ENCODE measurements at regions not wholly inside any gene's neighbourhood (a gene's known extent, or its start where the extent isn't known, plus 50 kb on each side); places are given as distances from the start of the nearest gene placed in this dataset.

- peak overlapping the region in 1 of 6 donors; percentile 5 for H3K27ac Mint-ChIP-seq
- H3K9me3 Mint-ChIP-seq = no peaks in the 10 kb centered on the region
- peaks cover 61% of the 10 kb centered on the region in 2 donors for H3K4me1 Mint-ChIP-seq
- H3K4me3 Mint-ChIP-seq = no peak overlapping the region
- H3K36me3 Mint-ChIP-seq = no peaks in the 10 kb centered on the region
- H3K27me3 Mint-ChIP-seq (ENCODE audit: low read depth in 3 of 3) = peaks cover 0 to 5% (median 2%) of the 10 kb centered on the region in 3 donors
- no peak for DNase-seq
Measured at GRCh38 chr3:59446775-59447465, 397.1 kb upstream of the CFAP20DC start.

DNA sequence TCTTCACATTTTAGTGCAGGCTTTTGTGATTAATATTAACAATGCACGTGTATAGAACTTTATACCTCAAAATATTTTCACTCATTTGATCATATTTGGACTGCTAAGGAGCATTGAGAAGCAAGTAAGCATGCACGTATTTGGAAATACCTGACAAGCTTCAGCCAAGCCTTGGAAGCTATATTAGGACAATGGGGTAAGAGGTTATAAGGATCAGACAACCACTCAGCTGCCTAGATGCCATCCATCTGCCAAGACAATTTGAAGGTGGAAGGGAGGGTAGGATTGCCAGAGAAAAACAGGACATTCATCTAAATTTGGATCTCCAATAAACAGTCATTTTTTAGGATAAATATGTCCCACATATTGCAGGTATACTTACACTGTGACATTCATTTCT lies 394.9 kb upstream of the CFAP20DC start:
- no peaks in the 10 kb centered on the region for H3K9me3 Mint-ChIP-seq
- peaks cover 0 to 2% (median 2%) of the 10 kb centered on the region in 3 donors for H3K27me3 Mint-ChIP-seq (ENCODE audit: low read depth in 3 of 3)
- H3K27ac Mint-ChIP-seq = peak overlapping the region in 5 of 6 donors; percentile 66 to 88 (median 86)
- DNase-seq = no peak
- H3K4me3 Mint-ChIP-seq = peak overlapping the region in 1 of 5 donors; percentile 78
- no peaks in the 10 kb centered on the region for H3K36me3 Mint-ChIP-seq
- peaks cover 39% of the 10 kb centered on the region in 2 donors for H3K4me1 Mint-ChIP-seq

DNA sequence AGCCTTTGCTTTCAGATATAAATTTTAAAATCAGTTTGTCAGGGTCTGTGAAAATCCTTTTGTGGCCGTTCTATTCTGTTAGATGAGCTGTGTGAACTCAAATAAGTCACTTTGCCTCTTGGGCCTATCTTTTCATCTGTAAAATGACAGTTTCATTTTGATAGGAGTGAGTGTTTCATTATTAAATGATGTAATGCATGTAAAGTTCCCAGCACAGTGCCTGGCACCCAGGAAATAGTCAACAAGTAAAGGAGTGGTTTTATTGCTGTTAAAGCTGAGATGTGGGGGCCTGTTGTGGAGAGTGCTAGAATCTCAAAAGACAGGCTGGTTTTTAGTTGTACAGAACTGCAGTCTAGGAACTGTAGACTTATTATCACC lies 394.5 kb upstream of the CFAP20DC start:
- H3K36me3 Mint-ChIP-seq = no peaks in the 10 kb centered on the region
- H3K9me3 Mint-ChIP-seq = peaks cover 0 to 1% (median 0%) of the 10 kb centered on the region in 6 donors
- peak in 1 of 3 donors; percentile 31 for DNase-seq
- peaks cover 35% of the 10 kb centered on the region in 2 donors for H3K4me1 Mint-ChIP-seq
- H3K4me3 Mint-ChIP-seq = peak overlapping the region in 3 of 5 donors; percentile 19 to 78 (median 50)
- peak overlapping the region; percentile 66 to 88 (median 86) for H3K27ac Mint-ChIP-seq
- peaks cover 0 to 2% (median 2%) of the 10 kb centered on the region in 3 donors for H3K27me3 Mint-ChIP-seq (ENCODE audit: low read depth in 3 of 3)

DNA sequence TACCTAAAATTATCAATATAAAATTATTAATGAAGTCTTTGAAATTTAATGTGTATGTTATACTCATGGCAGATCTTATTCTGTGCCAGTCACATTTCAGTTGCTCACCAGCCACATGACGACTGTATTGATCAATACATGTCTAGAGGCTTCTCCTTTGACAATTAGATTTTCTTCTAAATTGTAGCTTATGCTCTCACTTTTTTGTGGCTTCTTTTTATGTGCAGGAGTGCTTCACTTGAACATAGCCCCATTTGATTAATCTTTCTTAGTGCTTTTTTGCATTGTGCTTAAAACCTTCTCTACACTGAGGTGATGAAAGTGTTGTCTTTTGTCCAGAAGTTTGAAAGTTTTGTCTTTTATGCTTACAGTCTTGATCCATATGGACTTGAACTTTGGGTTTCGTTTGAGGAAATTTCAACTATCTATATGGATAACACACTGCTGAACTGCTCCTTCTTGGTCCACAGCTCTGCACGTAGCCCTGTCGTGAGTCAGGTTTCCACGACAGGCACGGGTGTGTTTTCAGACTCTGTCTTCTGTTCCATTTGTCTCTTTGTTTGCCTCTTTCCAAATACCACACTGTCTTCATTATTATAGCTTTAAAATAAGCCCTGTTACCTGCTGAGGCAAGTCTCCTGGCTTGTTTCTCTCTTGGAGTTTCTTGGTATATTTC lies 393.9 kb upstream of the CFAP20DC start:
- Mint-ChIP-seq H3K27me3 (ENCODE audit: low read depth in 3 of 3) (no peaks in the 10 kb centered on the region), H3K4me3 (peak overlapping the region in 3 of 5 donors; percentile 19 to 78 (median 50)), H3K9me3 (peaks cover 0 to 3% (median 0%) of the 10 kb centered on the region in 6 donors), H3K27ac (peak overlapping the region; percentile 66 to 88 (median 86)), H3K4me1 (peaks cover 29 to 30% of the 10 kb centered on the region in 2 donors), H3K36me3 (no peaks in the 10 kb centered on the region)
- DNase-seq = no peak

DNA sequence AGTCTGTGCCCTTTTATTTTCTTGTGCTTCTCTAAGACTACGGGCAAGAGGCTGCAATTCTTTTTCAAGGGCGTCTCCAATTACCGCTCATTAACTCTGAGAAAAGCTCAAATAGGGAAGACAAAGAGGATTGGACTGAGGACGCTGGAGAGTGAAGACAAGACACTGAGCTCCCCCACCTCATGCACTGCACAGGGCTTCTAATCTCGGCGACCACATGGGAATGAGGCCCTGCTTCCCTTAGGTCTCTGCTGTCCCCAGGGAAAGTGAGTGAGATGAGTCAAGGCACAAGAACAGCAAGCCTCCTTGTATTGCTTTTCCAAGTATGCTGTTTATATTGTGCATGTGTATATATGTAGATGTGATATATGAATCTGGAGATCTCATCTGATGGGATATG lies 392.2 kb upstream of the CFAP20DC start:
- no peak overlapping the region for H3K27ac Mint-ChIP-seq

DNA sequence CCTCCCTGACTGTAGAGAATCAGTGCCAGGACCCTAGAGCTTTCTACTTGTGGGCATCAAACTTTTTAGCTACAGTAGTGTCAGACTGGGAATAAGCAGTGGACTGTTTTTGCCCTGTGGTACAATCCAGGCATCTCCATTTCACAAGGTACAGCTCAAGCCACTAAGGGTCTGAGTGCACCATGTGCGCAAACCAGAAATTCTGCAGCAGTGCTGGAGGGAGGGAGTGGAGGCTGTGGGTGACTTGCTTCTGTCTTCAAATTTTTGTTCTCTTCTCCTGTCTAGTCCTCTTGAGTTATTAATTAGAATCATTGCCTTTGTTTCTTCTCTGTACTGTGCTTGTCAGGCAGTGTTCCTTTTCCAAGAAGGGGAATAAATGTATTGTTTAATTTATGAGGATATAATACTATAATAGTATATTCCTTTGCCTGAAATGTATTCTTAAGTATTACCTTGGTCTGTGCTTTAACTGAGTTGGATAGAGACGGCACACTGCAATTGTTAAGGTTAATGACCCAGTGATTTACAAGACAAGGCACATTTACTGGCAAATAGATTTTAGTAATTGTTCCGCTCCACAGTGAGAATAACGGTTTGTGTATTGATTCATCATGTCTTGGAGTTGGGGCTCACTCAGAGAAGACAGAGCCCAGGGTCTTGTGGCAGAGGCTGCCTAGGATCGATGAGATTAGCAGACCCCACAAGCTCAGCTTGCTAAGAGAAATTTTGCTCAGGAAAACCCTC lies 390.6 kb upstream of the CFAP20DC start:
- Mint-ChIP-seq H3K4me3 (no peak overlapping the region), H3K4me1 (peaks cover 18 to 20% of the 10 kb centered on the region in 2 donors), H3K36me3 (no peaks in the 10 kb centered on the region), H3K27me3 (ENCODE audit: low read depth in 3 of 3) (peaks cover 0 to 3% (median 0%) of the 10 kb centered on the region in 3 donors), H3K27ac (no peak overlapping the region), H3K9me3 (peaks cover 0 to 3% (median 0%) of the 10 kb centered on the region in 6 donors)
- DNase-seq = no peak

More for the DNA sequence above, 392.2 kb upstream of the CFAP20DC start:
- Mint-ChIP-seq H3K36me3 (no peaks in the 10 kb centered on the region), H3K9me3 (peaks cover 0 to 3% (median 0%) of the 10 kb centered on the region in 6 donors), H3K27me3 (ENCODE audit: low read depth in 3 of 3) (peaks cover 0 to 3% (median 0%) of the 10 kb centered on the region in 3 donors), H3K4me3 (no peak overlapping the region), H3K4me1 (peaks cover 20 to 26% of the 10 kb centered on the region in 2 donors)
- DNase-seq = no peak

DNA sequence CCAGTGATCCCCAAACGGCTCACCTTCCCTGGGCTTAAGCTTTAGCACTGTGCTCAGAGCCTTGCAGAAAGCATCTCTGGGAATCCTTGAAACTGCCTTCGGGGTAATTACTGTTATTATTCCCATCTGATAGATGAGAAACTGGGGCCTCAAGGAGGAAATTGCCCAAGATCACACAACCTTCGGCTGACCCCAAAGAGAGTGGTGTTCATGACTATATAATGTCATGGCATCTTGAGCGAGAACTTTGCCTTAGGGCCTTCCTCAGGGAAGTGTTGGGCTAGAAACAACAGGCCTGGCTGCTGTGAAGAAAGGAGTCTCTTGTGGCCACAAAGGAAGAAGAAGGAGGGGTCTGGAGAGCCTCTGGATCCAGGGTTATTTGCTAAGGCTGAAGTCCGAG lies 388.7 kb upstream of the CFAP20DC start:
- H3K27me3 Mint-ChIP-seq (ENCODE audit: low read depth in 3 of 3) = peaks cover 0 to 6% (median 0%) of the 10 kb centered on the region in 3 donors
- H3K4me3 Mint-ChIP-seq = no peak overlapping the region
- peaks cover 0 to 3% (median 0%) of the 10 kb centered on the region in 6 donors for H3K9me3 Mint-ChIP-seq
- H3K4me1 Mint-ChIP-seq = no peaks in the 10 kb centered on the region
- DNase-seq = no peak
- H3K36me3 Mint-ChIP-seq = peaks cover 0 to 8% (median 0%) of the 10 kb centered on the region in 3 donors
- no peak overlapping the region for H3K27ac Mint-ChIP-seq

GRCh38 chr3:59436164-59436958 lies 386.5 kb upstream of the CFAP20DC start:
- DNase-seq = no peak
- peaks cover 0 to 3% (median 0%) of the 10 kb centered on the region in 6 donors for H3K9me3 Mint-ChIP-seq
- H3K4me3 Mint-ChIP-seq = no peak overlapping the region
- H3K27me3 Mint-ChIP-seq (ENCODE audit: low read depth in 3 of 3) = peaks cover 2 to 11% (median 3%) of the 10 kb centered on the region in 3 donors
- no peaks in the 10 kb centered on the region for H3K4me1 Mint-ChIP-seq
- peaks cover 0 to 8% (median 6%) of the 10 kb centered on the region in 3 donors for H3K36me3 Mint-ChIP-seq
- no peak overlapping the region for H3K27ac Mint-ChIP-seq

GRCh38 chr3:59433546-59433945 lies 383.7 kb upstream of the CFAP20DC start:
- DNase-seq = no peak
- H3K27me3 Mint-ChIP-seq (ENCODE audit: low read depth in 3 of 3) = peaks cover 2 to 10% (median 3%) of the 10 kb centered on the region in 3 donors
- H3K36me3 Mint-ChIP-seq = peaks cover 0 to 8% (median 6%) of the 10 kb centered on the region in 3 donors
- H3K4me1 Mint-ChIP-seq = peaks cover 2 to 5% of the 10 kb centered on the region in 2 donors
- H3K9me3 Mint-ChIP-seq = no peaks in the 10 kb centered on the region
- no peak overlapping the region for H3K4me3 Mint-ChIP-seq
- no peak overlapping the region for H3K27ac Mint-ChIP-seq

- peaks cover 2 to 11% (median 5%) of the 10 kb centered on the region in 3 donors for H3K27me3 Mint-ChIP-seq (ENCODE audit: low read depth in 3 of 3)
- H3K9me3 Mint-ChIP-seq = no peaks in the 10 kb centered on the region
- no peak overlapping the region for H3K27ac Mint-ChIP-seq
- no peak for DNase-seq
- no peak overlapping the region for H3K4me3 Mint-ChIP-seq
- peaks cover 9 to 14% of the 10 kb centered on the region in 2 donors for H3K4me1 Mint-ChIP-seq
- peaks cover 0 to 8% (median 6%) of the 10 kb centered on the region in 3 donors for H3K36me3 Mint-ChIP-seq
Measured at GRCh38 chr3:59432665-59433064, 382.8 kb upstream of the CFAP20DC start.

- Mint-ChIP-seq H3K27me3 (ENCODE audit: low read depth in 3 of 3) (peaks cover 5 to 20% (median 5%) of the 10 kb centered on the region in 3 donors), H3K4me3 (no peak overlapping the region)
Measured at GRCh38 chr3:59430341-59430740, 380.5 kb upstream of the CFAP20DC start.

GRCh38 chr3:59429198-59429597 lies 379.4 kb upstream of the CFAP20DC start:
- DNase-seq = no peak
- Mint-ChIP-seq H3K27me3 (ENCODE audit: low read depth in 3 of 3) (peaks cover 5 to 18% (median 5%) of the 10 kb centered on the region in 3 donors), H3K9me3 (no peaks in the 10 kb centered on the region), H3K27ac (no peak overlapping the region), H3K36me3 (peaks cover 0 to 6% (median 3%) of the 10 kb centered on the region in 3 donors), H3K4me3 (no peak overlapping the region), H3K4me1 (peaks cover 42 to 48% of the 10 kb centered on the region in 2 donors)

More at GRCh38 chr3:59430341-59430740, 380.5 kb upstream of the CFAP20DC start:
- H3K27ac Mint-ChIP-seq = no peak overlapping the region
- peaks cover 33 to 37% of the 10 kb centered on the region in 2 donors for H3K4me1 Mint-ChIP-seq
- H3K36me3 Mint-ChIP-seq = peaks cover 0 to 8% (median 6%) of the 10 kb centered on the region in 3 donors
- no peaks in the 10 kb centered on the region for H3K9me3 Mint-ChIP-seq
- no peak for DNase-seq
